Smooth muscle cell (in vitro differentiated cells): ENCODE measurements at regions not wholly inside any gene's neighbourhood (a gene's known extent, or its start where the extent isn't known, plus 50 kb on each side); places are given as distances from the start of the nearest gene placed in this dataset.

Source experiments
- DNase-seq: peaks from one replicate; lab custom pipeline; 2025; ENCODE audit not compliant: unreplicated experiment; lab: John Stamatoyannopoulos, UW
- H2AFZ ChIP-seq: fragments of 200-600 bp; sonication (generic); 2 replicates; pipeline ENCODE4 v1.6.0; 2016; ENCODE audit warnings: antibody characterized with exemption, low read depth, mild to moderate bottlenecking
- H3F3A ChIP-seq: fragments of 200-600 bp; sonication (generic); 2 replicates; pipeline ENCODE4 v1.6.0; 2017; ENCODE audit warnings: antibody characterized with exemption, low read depth
- H3K27ac ChIP-seq: fragments of 200-600 bp; sonication (generic); 2 replicates; pipeline ENCODE4 v1.5.1; 2016; ENCODE audit warnings: low read depth, mild to moderate bottlenecking
- H3K27me3 ChIP-seq: fragments of 200-600 bp; sonication (generic); 2 replicates; pipeline ENCODE4 v1.6.1; 2016; ENCODE audit warnings: low read depth, mild to moderate bottlenecking
- H3K36me3 ChIP-seq: fragments of 200-600 bp; sonication (generic); 2 replicates; pipeline ENCODE4 v1.5.1; 2016; ENCODE audit warnings: low read depth
- H3K4me1 ChIP-seq: fragments of 200-600 bp; sonication (generic); 2 replicates; pipeline ENCODE4 v1.5.1; 2016; ENCODE audit warnings: low read depth
- H3K4me2 ChIP-seq: fragments of 200-600 bp; sonication (generic); 2 replicates; pipeline ENCODE4 v1.6.0; 2016; ENCODE audit warnings: mild to moderate bottlenecking
- H3K4me3 ChIP-seq: fragments of 200-600 bp; sonication (generic); 2 replicates; pipeline ENCODE4 v1.5.1; 2016; ENCODE audit warnings: mild to moderate bottlenecking
- H3K79me2 ChIP-seq: fragments of 200-600 bp; sonication (generic); 2 replicates; pipeline ENCODE4 v1.6.0; 2016; ENCODE audit warnings: low read depth, mild to moderate bottlenecking
- H3K9ac ChIP-seq: fragments of 200-600 bp; sonication (generic); 2 replicates; pipeline ENCODE4 v1.6.0; 2016; ENCODE audit warnings: low read depth
- H3K9me3 ChIP-seq: fragments of 200-600 bp; sonication (generic); replicated peaks from 2 replicates; pipeline ENCODE4 v1.5.1; 2016; ENCODE audit warnings: low read depth
- H4K20me1 ChIP-seq: fragments of 200-600 bp; sonication (generic); 2 replicates; pipeline ENCODE4 v1.6.0; 2016; ENCODE audit warnings: low read depth
- CTCF ChIP-seq: fragments of 200-600 bp; sonication (generic); IDR thresholded peaks from 2 replicates; pipeline ENCODE4 v1.5.1; 2017; ENCODE audit warnings: borderline replicate concordance, mild to moderate bottlenecking, antibody characterized with exemption; ENCODE audit not compliant: insufficient read depth, poor library complexity, severe bottlenecking
- WGBS: methylation state at CpG from one replicate; pipeline ENCODE4 v1.1.7; 2016; ENCODE audit warnings: low lambda C conversion rate; 5-methylcytosine and 5-hydroxymethylcytosine counted together

DNA sequence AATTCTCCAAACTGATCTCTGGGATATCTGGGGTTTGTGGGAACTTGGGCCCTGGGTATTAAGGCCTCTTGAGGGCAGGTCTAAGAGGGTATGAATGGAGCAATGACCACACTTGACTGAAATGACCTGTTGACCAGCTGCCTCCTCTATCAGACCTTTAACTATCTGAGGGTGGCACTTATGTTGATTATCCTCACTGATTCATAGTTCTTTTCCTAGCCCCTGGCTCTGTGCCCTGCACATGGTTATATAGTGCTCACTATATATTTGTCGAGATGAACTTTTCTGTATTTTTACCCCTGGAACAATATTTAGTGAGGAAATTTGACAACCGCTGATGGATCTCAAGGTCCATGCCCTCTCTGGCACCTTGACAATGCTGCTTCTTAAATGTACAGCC lies 305.5 kb upstream of the PLET1 start:
- H3K9me3 ChIP-seq: no peaks in the 10 kb centered on the region
- no peaks in the 10 kb centered on the region for H3K36me3 ChIP-seq
- H3K27ac ChIP-seq: no peak overlapping the region
- no peak overlapping the region for H2AFZ ChIP-seq
- no peaks in the 10 kb centered on the region for H3K27me3 ChIP-seq
- WGBS: 88% methylated on average over 2 of the region's 2 CpGs
- no peak for TF ChIP-seq CTCF
- DNase-seq: no peak
- no peaks in the 10 kb centered on the region for H3K79me2 ChIP-seq
- H3F3A ChIP-seq: peaks cover 16% of the 10 kb centered on the region
- H3K4me2 ChIP-seq: no peak overlapping the region
- peaks cover 8% of the 10 kb centered on the region for H3K4me1 ChIP-seq
- H3K9ac ChIP-seq: no peak overlapping the region
- H3K4me3 ChIP-seq: no peak overlapping the region
- no peaks in the 10 kb centered on the region for H4K20me1 ChIP-seq

- Histone ChIP-seq H3K36me3 (no peaks in the 10 kb centered on the region), H3K9ac (no peak overlapping the region), H3F3A (peaks cover 3% of the 10 kb centered on the region), H3K79me2 (no peaks in the 10 kb centered on the region), H3K9me3 (no peaks in the 10 kb centered on the region), H3K27ac (no peak overlapping the region), H3K4me3 (no peak overlapping the region), H3K4me1 (no peaks in the 10 kb centered on the region), H3K4me2 (no peak overlapping the region), H2AFZ (no peak overlapping the region), H4K20me1 (no peaks in the 10 kb centered on the region), H3K27me3 (no peaks in the 10 kb centered on the region)
- 50% methylated on average over 6 of the region's 6 CpGs for WGBS
- no peak for TF ChIP-seq CTCF
- no peak for DNase-seq
Observed at GRCh38 chr11:112570333-112570732, 309.7 kb upstream of the PLET1 start.

DNA sequence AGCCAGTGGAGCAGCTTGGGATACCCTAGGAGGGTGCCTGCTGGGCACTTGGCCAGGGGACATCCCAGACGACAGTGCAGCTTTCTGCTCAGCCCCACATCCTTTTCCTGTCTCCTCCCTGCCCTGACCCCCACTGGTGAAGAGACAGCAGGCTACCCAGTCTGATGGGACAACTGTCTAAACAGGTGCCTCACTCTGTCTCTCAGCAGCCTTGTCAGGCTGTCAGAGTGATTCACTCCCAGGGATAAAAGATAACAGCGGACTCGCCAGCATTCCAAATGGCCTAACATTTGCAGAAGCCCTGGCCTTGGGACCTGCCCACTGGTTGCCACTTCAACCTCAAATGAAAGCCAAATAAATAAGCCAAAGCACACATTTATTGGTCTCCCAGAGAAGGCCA lies 318.6 kb upstream of the PLET1 start:
- Histone ChIP-seq H2AFZ (no peak overlapping the region), H3K79me2 (no peaks in the 10 kb centered on the region), H3K27me3 (no peaks in the 10 kb centered on the region), H3K4me2 (no peak overlapping the region), H3K4me3 (no peak overlapping the region), H3K9me3 (no peaks in the 10 kb centered on the region), H3F3A (no peaks in the 10 kb centered on the region), H3K36me3 (no peaks in the 10 kb centered on the region), H3K9ac (no peak overlapping the region), H3K4me1 (no peaks in the 10 kb centered on the region), H3K27ac (no peak overlapping the region), H4K20me1 (no peaks in the 10 kb centered on the region)
- no peak for TF ChIP-seq CTCF
- no peak for DNase-seq
- 62% methylated on average over 3 of the region's 3 CpGs for WGBS

DNA sequence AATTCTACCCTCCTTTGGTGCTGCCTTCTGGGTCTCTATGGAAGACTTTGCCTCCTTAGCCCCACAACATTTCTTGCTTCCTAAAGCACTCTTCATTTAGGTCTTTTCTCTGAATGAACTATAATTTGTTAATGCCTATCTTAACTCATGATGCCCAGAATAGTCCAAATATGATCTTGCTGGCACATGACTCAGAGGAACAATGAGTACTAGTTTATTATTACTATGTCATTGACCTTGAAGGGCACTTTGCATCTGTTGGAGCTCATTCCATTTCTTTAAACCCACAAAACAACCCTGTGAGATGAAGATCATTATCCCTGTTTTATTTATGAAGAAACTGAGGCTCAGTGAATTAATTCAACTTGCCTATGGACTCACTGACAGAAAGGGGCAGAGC lies 320.2 kb upstream of the PLET1 start:
- no peaks in the 10 kb centered on the region for H3K79me2 ChIP-seq

More for the DNA sequence above, 320.2 kb upstream of the PLET1 start:
- Histone ChIP-seq H3K4me1 (no peaks in the 10 kb centered on the region), H3K36me3 (no peaks in the 10 kb centered on the region), H3K27me3 (no peaks in the 10 kb centered on the region), H3K4me2 (no peak overlapping the region), H2AFZ (no peak overlapping the region), H3F3A (no peaks in the 10 kb centered on the region), H3K9ac (no peak overlapping the region), H4K20me1 (no peaks in the 10 kb centered on the region), H3K4me3 (no peak overlapping the region), H3K27ac (no peak overlapping the region), H3K9me3 (no peaks in the 10 kb centered on the region)
- no peak for DNase-seq
- no peak for TF ChIP-seq CTCF
